ENCODE measurements at regions not wholly inside any gene's neighbourhood (a gene's known extent, or its start where the extent isn't known, plus 50 kb on each side); places are given as distances from the start of the nearest gene placed in this dataset.
"Not testable (repeated sequence)": the region's sequence is repeated elsewhere in the genome, so short reads cannot be mapped to it uniquely, and the experiment has no call there.

DNA sequence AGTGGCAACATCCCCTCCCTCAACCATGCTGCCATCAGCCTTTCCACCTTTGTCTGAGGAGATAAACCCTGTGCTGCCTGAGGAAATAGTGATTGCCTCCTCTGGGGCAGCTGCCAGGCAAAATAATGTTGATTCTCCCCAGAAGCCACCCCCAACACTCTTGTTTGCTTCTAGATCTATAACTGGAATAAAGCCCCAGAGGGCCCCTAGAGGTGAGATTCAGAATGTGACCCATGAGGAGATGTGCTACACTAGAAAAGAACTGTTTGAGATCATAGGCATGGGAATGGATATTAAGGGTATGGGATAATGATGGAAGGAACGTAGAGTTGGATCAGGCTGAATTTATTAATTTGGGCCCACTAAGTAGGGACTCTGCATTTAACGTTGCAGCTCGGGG is 116.3 kb upstream of the RMP24 start:
- peaks cover 2% of the 10 kb centered on the region for H3K9me3 Mint-ChIP-seq
- ChIA-PET CTCF (interaction anchor here (1.3 kb wide), 1 partner anchor 100 kb away, joined by 3 read pairs; no protein-coding TSS in a partner anchor), POLR2A (no interaction called here)
- DNase-seq = no peak
- H3K27me3 Mint-ChIP-seq = peaks cover 11% of the 10 kb centered on the region
- no peaks in the 10 kb centered on the region for H3K36me3 Mint-ChIP-seq (ENCODE audit: low read depth)
- TF ChIP-seq, protein P1, sequence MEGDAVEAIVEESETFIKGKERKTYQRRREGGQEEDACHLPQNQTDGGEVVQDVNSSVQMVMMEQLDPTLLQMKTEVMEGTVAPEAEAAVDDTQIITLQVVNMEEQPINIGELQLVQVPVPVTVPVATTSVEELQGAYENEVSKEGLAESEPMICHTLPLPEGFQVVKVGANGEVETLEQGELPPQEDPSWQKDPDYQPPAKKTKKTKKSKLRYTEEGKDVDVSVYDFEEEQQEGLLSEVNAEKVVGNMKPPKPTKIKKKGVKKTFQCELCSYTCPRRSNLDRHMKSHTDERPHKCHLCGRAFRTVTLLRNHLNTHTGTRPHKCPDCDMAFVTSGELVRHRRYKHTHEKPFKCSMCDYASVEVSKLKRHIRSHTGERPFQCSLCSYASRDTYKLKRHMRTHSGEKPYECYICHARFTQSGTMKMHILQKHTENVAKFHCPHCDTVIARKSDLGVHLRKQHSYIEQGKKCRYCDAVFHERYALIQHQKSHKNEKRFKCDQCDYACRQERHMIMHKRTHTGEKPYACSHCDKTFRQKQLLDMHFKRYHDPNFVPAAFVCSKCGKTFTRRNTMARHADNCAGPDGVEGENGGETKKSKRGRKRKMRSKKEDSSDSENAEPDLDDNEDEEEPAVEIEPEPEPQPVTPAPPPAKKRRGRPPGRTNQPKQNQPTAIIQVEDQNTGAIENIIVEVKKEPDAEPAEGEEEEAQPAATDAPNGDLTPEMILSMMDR (IDR thresholded peaks at IDR 0.05) = no peak
- H3K4me3 Mint-ChIP-seq = no peak overlapping the region
- no peak overlapping the region for H3K27ac Mint-ChIP-seq
- H3K4me1 Mint-ChIP-seq = no peaks in the 10 kb centered on the region
- intact Hi-C loops (cut with micrococcal nuclease) = no loop called here
- ATAC-seq (ENCODE audit: low read depth) = no peak

DNA sequence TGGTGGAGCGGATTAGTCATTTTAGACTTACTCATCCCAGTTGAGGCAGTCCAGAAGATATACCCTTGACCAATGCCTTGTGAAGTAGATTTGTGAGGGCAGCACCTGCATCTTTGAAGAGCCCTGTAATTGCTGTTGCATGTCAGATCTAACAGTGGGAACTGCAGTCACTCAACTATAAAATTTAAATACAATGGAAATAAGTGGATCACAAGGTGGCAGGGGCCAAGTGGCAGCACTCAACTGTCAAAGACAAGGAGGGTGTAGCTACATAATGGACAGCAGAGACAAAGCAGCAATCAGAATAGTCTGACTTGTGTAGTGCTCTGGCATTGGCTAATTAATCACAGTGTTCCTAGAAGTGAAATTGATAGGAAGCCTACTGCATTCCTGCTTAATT is 115.8 kb upstream of the RMP24 start:
- POLR2A ChIA-PET; DNase-seq; H3K4me3 Mint-ChIP-seq; H3K36me3 Mint-ChIP-seq (ENCODE audit: low read depth); H3K4me1 Mint-ChIP-seq; H3K27ac Mint-ChIP-seq; H3K9me3 Mint-ChIP-seq; intact Hi-C loops (cut with micrococcal nuclease); ATAC-seq (ENCODE audit: low read depth): not testable (repeated sequence)
- CTCF ChIA-PET = interaction anchor here (1.1 to 1.3 kb wide), 2 partner anchors 15 to 100 kb away, joined by 3 read pairs; no protein-coding TSS in a partner anchor
- peaks cover 11% of the 10 kb centered on the region for H3K27me3 Mint-ChIP-seq

GRCh38 chr18:35857581-35857980 is 114.9 kb upstream of the RMP24 start:
- intact Hi-C loops (cut with micrococcal nuclease); ATAC-seq (ENCODE audit: low read depth); H3K9me3 Mint-ChIP-seq; H3K27ac Mint-ChIP-seq; H3K36me3 Mint-ChIP-seq (ENCODE audit: low read depth); H3K4me1 Mint-ChIP-seq; H3K27me3 Mint-ChIP-seq; POLR2A ChIA-PET; DNase-seq; H3K4me3 Mint-ChIP-seq: not testable (repeated sequence)
- CTCF ChIA-PET = interaction anchor here (1.1 kb wide), 1 partner anchor 16 kb away, joined by 3 read pairs; no protein-coding TSS in a partner anchor

DNA sequence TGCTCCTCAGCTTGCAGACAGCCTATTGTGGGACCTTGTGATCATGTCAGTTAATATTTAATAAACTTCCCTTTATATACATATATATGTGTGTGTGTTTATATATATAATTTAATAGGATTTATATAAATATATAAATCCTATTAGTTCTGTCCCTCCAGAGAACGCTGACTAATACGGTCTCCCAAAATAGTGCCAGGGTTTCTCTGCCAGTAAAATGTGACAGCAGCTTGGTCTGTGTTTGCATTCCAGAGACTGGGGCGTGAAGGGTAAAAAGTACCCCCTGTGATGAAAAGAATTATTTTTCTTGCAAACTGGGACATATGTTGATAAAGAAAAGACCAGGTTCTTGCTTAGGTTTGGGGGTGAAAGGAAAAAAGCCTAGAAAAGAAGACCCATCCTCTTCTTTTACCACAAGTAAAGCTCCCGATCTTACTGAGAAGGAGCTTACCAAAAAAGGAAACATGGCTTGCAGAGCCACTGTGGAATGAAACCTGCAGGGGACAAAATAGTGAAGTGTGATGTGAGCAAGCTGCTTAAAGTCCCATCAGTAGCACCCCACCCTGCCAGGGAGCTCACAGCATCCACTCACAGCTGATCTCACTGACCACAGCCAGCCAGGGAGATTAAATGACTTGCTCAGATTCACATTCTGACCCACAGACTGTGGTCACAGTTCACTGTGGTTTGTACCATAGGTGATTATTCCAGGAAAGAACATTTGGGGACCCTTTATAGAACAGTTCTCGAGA is 110.9 kb upstream of the RMP24 start:
- no peaks in the 10 kb centered on the region for H3K36me3 Mint-ChIP-seq (ENCODE audit: low read depth)
- intact Hi-C loops (cut with micrococcal nuclease) = no loop called here
- H3K9me3 Mint-ChIP-seq = no peaks in the 10 kb centered on the region
- peaks cover 3% of the 10 kb centered on the region for H3K27me3 Mint-ChIP-seq
- DNase-seq (no peak), ATAC-seq (ENCODE audit: low read depth) (no peak)
- POLR2A ChIA-PET = no interaction called here
- no peak overlapping the region for H3K27ac Mint-ChIP-seq
- CTCF ChIA-PET = no interaction called here
- no peak overlapping the region for H3K4me3 Mint-ChIP-seq
- TF ChIP-seq, protein P1 (IDR thresholded peaks at IDR 0.05) = no peak
- no peaks in the 10 kb centered on the region for H3K4me1 Mint-ChIP-seq

GRCh38 chr18:35862119-35862640 is 110.3 kb upstream of the RMP24 start:
- H3K36me3 Mint-ChIP-seq (ENCODE audit: low read depth) = no peaks in the 10 kb centered on the region
- intact Hi-C loops (cut with micrococcal nuclease) = no loop called here
- H3K9me3 Mint-ChIP-seq = no peaks in the 10 kb centered on the region
- DNase-seq = no peak
- ChIA-PET CTCF (no interaction called here), POLR2A (no interaction called here)
- H3K27me3 Mint-ChIP-seq = peaks cover 3% of the 10 kb centered on the region
- ATAC-seq (ENCODE audit: low read depth) = no peak
- no peak overlapping the region for H3K27ac Mint-ChIP-seq
- TF ChIP-seq, protein P1 (IDR thresholded peaks at IDR 0.05) = no peak
- no peaks in the 10 kb centered on the region for H3K4me1 Mint-ChIP-seq
- H3K4me3 Mint-ChIP-seq = no peak overlapping the region

GRCh38 chr18:35864916-35865315 is 107.6 kb upstream of the RMP24 start:
- H3K9me3 Mint-ChIP-seq = no peaks in the 10 kb centered on the region
- H3K27ac Mint-ChIP-seq = no peak overlapping the region
- H3K27me3 Mint-ChIP-seq = no peaks in the 10 kb centered on the region
- no peak overlapping the region for H3K4me3 Mint-ChIP-seq
- no peaks in the 10 kb centered on the region for H3K4me1 Mint-ChIP-seq
- POLR2A ChIA-PET = no interaction called here
- intact Hi-C loops (cut with micrococcal nuclease) = no loop called here
- CTCF ChIA-PET = no interaction called here
- H3K36me3 Mint-ChIP-seq (ENCODE audit: low read depth) = no peaks in the 10 kb centered on the region
- TF ChIP-seq, protein P1 (IDR thresholded peaks at IDR 0.05) = no peak
- DNase-seq = no peak
- ATAC-seq (ENCODE audit: low read depth) = no peak
